EL (cell line): ENCODE measurements at regions not wholly inside any gene's neighbourhood (a gene's known extent, or its start where the extent isn't known, plus 50 kb on each side); places are given as distances from the start of the nearest gene placed in this dataset.
"Not testable (repeated sequence)": the region's sequence is repeated elsewhere in the genome, so short reads cannot be mapped to it uniquely, and the experiment has no call there.

ENCODE experiments used
- DNase-seq: peaks from one replicate; pipeline ENCODE4 v3.0.0-alpha.2; 2016

- no peak for DNase-seq
Observed at GRCh38 chr20:6692566-6693173, 74.8 kb upstream of the BMP2 start.

GRCh38 chr20:6691516-6691915 is 76.0 kb upstream of the BMP2 start:
- no peak for DNase-seq

- no peak for DNase-seq
Observed at GRCh38 chr20:6689339-6689973, 78.0 kb upstream of the BMP2 start.

GRCh38 chr20:6686171-6686570 is 81.3 kb upstream of the BMP2 start:
- no peak for DNase-seq

GRCh38 chr20:6685626-6686025 is 81.9 kb upstream of the BMP2 start:
- DNase-seq = no peak

- no peak for DNase-seq
Observed at GRCh38 chr20:6685181-6685582, 82.3 kb upstream of the BMP2 start.

- DNase-seq = no peak
Observed at GRCh38 chr20:6683021-6683977, 84.2 kb upstream of the BMP2 start.

GRCh38 chr20:6680854-6681253 is 86.6 kb upstream of the BMP2 start:
- no peak for DNase-seq

- no peak for DNase-seq
Observed at GRCh38 chr20:6680441-6680840, 87.0 kb upstream of the BMP2 start.

GRCh38 chr20:6679086-6679485 is 88.4 kb upstream of the BMP2 start:
- DNase-seq = no peak

- DNase-seq = no peak
Observed at GRCh38 chr20:6678101-6678500, 89.4 kb upstream of the BMP2 start.

GRCh38 chr20:6674831-6675230 is 92.7 kb upstream of the BMP2 start:
- no peak for DNase-seq

- DNase-seq = no peak
Observed at GRCh38 chr20:6673071-6673470, 94.4 kb upstream of the BMP2 start.

GRCh38 chr20:6671829-6672228 is 95.7 kb upstream of the BMP2 start:
- DNase-seq = no peak

- DNase-seq = no peak
Observed at GRCh38 chr20:6668546-6668945, 98.9 kb upstream of the BMP2 start.

- DNase-seq = no peak
Observed at GRCh38 chr20:6665621-6666355, 101.7 kb upstream of the BMP2 start.

GRCh38 chr20:6665161-6665560 is 102.3 kb upstream of the BMP2 start:
- no peak for DNase-seq

GRCh38 chr20:6664574-6664973 is 102.9 kb upstream of the BMP2 start:
- no peak for DNase-seq

GRCh38 chr20:6663751-6664388 is 103.6 kb upstream of the BMP2 start:
- no peak for DNase-seq

- DNase-seq = no peak
Observed at GRCh38 chr20:6663104-6663503, 104.4 kb upstream of the BMP2 start.

GRCh38 chr20:6662309-6662708 is 105.2 kb upstream of the BMP2 start:
- DNase-seq = no peak

GRCh38 chr20:6660441-6660840 is 107.0 kb upstream of the BMP2 start:
- no peak for DNase-seq

- DNase-seq = not testable (repeated sequence)
Observed at GRCh38 chr20:6658909-6659308, 108.6 kb upstream of the BMP2 start.
